ENCODE measurements at regions not wholly inside any gene's neighbourhood (a gene's known extent, or its start where the extent isn't known, plus 50 kb on each side); places are given as distances from the start of the nearest gene placed in this dataset.

DNA sequence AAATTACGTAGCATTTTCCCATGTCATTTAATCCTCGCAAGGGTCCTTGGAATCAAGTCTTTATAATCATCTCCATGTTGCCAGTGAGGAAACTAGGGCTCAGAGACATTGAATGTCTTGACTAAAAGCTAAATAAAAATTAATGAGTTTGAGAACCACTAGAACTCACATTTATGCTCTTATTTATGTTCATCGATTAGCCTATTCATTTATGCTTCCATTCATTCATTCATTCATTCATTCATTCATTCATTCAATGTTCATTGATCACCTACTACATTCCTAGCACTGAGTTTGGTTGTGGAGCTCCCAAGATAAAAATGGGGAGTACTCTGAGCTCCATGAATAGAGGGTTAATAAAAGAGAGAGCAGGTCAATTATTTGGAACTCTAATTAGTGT lies 59.7 kb downstream of the KCNA1 start:
- TF ChIP-seq, protein P1, sequence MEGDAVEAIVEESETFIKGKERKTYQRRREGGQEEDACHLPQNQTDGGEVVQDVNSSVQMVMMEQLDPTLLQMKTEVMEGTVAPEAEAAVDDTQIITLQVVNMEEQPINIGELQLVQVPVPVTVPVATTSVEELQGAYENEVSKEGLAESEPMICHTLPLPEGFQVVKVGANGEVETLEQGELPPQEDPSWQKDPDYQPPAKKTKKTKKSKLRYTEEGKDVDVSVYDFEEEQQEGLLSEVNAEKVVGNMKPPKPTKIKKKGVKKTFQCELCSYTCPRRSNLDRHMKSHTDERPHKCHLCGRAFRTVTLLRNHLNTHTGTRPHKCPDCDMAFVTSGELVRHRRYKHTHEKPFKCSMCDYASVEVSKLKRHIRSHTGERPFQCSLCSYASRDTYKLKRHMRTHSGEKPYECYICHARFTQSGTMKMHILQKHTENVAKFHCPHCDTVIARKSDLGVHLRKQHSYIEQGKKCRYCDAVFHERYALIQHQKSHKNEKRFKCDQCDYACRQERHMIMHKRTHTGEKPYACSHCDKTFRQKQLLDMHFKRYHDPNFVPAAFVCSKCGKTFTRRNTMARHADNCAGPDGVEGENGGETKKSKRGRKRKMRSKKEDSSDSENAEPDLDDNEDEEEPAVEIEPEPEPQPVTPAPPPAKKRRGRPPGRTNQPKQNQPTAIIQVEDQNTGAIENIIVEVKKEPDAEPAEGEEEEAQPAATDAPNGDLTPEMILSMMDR (IDR thresholded peaks at IDR 0.05) = no peak
- TF ChIP-seq, protein P2, sequence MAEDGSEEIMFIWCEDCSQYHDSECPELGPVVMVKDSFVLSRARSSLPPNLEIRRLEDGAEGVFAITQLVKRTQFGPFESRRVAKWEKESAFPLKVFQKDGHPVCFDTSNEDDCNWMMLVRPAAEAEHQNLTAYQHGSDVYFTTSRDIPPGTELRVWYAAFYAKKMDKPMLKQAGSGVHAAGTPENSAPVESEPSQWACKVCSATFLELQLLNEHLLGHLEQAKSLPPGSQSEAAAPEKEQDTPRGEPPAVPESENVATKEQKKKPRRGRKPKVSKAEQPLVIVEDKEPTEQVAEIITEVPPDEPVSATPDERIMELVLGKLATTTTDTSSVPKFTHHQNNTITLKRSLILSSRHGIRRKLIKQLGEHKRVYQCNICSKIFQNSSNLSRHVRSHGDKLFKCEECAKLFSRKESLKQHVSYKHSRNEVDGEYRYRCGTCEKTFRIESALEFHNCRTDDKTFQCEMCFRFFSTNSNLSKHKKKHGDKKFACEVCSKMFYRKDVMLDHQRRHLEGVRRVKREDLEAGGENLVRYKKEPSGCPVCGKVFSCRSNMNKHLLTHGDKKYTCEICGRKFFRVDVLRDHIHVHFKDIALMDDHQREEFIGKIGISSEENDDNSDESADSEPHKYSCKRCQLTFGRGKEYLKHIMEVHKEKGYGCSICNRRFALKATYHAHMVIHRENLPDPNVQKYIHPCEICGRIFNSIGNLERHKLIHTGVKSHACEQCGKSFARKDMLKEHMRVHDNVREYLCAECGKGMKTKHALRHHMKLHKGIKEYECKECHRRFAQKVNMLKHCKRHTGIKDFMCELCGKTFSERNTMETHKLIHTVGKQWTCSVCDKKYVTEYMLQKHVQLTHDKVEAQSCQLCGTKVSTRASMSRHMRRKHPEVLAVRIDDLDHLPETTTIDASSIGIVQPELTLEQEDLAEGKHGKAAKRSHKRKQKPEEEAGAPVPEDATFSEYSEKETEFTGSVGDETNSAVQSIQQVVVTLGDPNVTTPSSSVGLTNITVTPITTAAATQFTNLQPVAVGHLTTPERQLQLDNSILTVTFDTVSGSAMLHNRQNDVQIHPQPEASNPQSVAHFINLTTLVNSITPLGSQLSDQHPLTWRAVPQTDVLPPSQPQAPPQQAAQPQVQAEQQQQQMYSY (CRISPR knock-in tag; IDR thresholded peaks at IDR 0.05) = no peak
- TF ChIP-seq, protein P3, sequence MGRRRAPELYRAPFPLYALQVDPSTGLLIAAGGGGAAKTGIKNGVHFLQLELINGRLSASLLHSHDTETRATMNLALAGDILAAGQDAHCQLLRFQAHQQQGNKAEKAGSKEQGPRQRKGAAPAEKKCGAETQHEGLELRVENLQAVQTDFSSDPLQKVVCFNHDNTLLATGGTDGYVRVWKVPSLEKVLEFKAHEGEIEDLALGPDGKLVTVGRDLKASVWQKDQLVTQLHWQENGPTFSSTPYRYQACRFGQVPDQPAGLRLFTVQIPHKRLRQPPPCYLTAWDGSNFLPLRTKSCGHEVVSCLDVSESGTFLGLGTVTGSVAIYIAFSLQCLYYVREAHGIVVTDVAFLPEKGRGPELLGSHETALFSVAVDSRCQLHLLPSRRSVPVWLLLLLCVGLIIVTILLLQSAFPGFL (CRISPR knock-in tag; IDR thresholded peaks at IDR 0.05; ENCODE audit: borderline replicate concordance) = no peak
